Liver (tissue), 8 donors: ENCODE measurements at regions not wholly inside any gene's neighbourhood (a gene's known extent, or its start where the extent isn't known, plus 50 kb on each side); places are given as distances from the start of the nearest gene placed in this dataset.

Experiments used
- DNase-seq: peaks from one replicate; pipeline ENCODE4 v3.0.0-alpha.2; 2017; ENCODE audit warnings: low spot score
- H3K27ac ChIP-seq, 2 donors: one replicate each; pipeline ENCODE4 v1.7.0; 2013; ENCODE audit warnings: inconsistent platforms in 2 of 2, low read length in 2 of 2, control low read depth in 1 of 2, low read depth in 1 of 2, mild to moderate bottlenecking in 1 of 2
- H3K27me3 ChIP-seq, 4 donors: one replicate each; pipeline versions ENCODE4 v1.6.1 to v1.7.0; 2013; ENCODE audit warnings: low read length in 3 of 4, inconsistent platforms in 1 of 4, mild to moderate bottlenecking in 1 of 4, moderate library complexity in 1 of 4; ENCODE audit not compliant: control insufficient read depth in 4 of 4, insufficient read depth in 4 of 4
- H3K36me3 ChIP-seq, 4 donors: one replicate each; pipeline versions ENCODE4 v1.6.1 to v1.7.0; 2013; ENCODE audit warnings: low read length in 3 of 4, mild to moderate bottlenecking in 3 of 4, low read depth in 1 of 4, moderate library complexity in 1 of 4; ENCODE audit not compliant: control insufficient read depth in 4 of 4, insufficient read depth in 3 of 4
- H3K4me1 ChIP-seq, 4 donors: one replicate each; pipeline versions ENCODE4 v1.6.1 to v1.7.0; 2013; ENCODE audit warnings: low read length in 3 of 4, mild to moderate bottlenecking in 3 of 4, moderate library complexity in 1 of 4; ENCODE audit not compliant: control insufficient read depth in 4 of 4, insufficient read depth in 4 of 4
- H3K4me3 ChIP-seq, 3 donors: one replicate each; pipeline versions ENCODE4 v1.6.1 to v1.7.0; 2013; ENCODE audit warnings: low read length in 3 of 3, control low read depth in 1 of 3, low read depth in 1 of 3, mild to moderate bottlenecking in 1 of 3
- H3K9ac ChIP-seq, 2 donors: one replicate each; pipeline ENCODE4 v1.7.0; 2013; ENCODE audit warnings: low read length in 2 of 2, mild to moderate bottlenecking in 2 of 2, moderate library complexity in 2 of 2, control low read depth in 1 of 2, low read depth in 1 of 2
- H3K9me3 ChIP-seq, 4 donors: one replicate each; pipeline versions ENCODE4 v1.6.1 to v1.7.0; 2013; ENCODE audit warnings: low read length in 3 of 4; ENCODE audit not compliant: control insufficient read depth in 4 of 4
- ATF3 ChIP-seq: IDR thresholded peaks from 2 replicates; pipeline ENCODE4 v1.6.1; 2016; ENCODE audit warnings: antibody characterized with exemption
- CTCF ChIP-seq: fragments of 150-350 bp; IDR thresholded peaks from 2 replicates; pipeline ENCODE4 v1.5.1; 2017; ENCODE audit warnings: improper control_type of control experiment, low read depth, low read length; ENCODE audit not compliant: missing input control
- FOXA1 ChIP-seq: IDR thresholded peaks from 2 replicates; pipeline ENCODE4 v1.6.1; 2016; ENCODE audit warnings: antibody characterized with exemption
- FOXA2 ChIP-seq: IDR thresholded peaks from 2 replicates; pipeline ENCODE4 v1.6.1; 2016; ENCODE audit warnings: antibody characterized with exemption
- GABPA ChIP-seq, 2 donors: IDR thresholded peaks in 1 of 2; conservative IDR thresholded peaks in 1 of 2; 2 replicates each; pipeline ENCODE4 v1.6.1; 2016; ENCODE audit warnings: antibody characterized with exemption in 2 of 2, mild to moderate bottlenecking in 1 of 2, moderate library complexity in 1 of 2
- HNF4G ChIP-seq: IDR thresholded peaks from 2 replicates; pipeline ENCODE4 v1.6.1; 2016; ENCODE audit warnings: antibody characterized with exemption
- JUND ChIP-seq, 2 donors: IDR thresholded peaks; 2 replicates each; pipeline ENCODE4 v1.6.1; 2016; ENCODE audit warnings: antibody characterized with exemption in 2 of 2
- NR2F2 ChIP-seq: IDR thresholded peaks from 2 replicates; pipeline ENCODE4 v1.6.1; 2016; ENCODE audit warnings: antibody characterized with exemption
- REST ChIP-seq: IDR thresholded peaks from 2 replicates; pipeline ENCODE4 v1.6.1; 2016; ENCODE audit warnings: antibody characterized with exemption, mild to moderate bottlenecking
- RXRA ChIP-seq, 2 donors: IDR thresholded peaks; 2 replicates each; pipeline ENCODE4 v1.6.1; 2017 to 2018; ENCODE audit warnings: antibody characterized with exemption in 2 of 2, mild to moderate bottlenecking in 1 of 2
- SP1 ChIP-seq: IDR thresholded peaks from 2 replicates; pipeline ENCODE4 v1.6.1; 2018; ENCODE audit warnings: antibody characterized with exemption, mild to moderate bottlenecking
- TAF1 ChIP-seq: conservative IDR thresholded peaks from 2 replicates; pipeline ENCODE4 v1.6.1; 2016; ENCODE audit warnings: antibody characterized with exemption, mild to moderate bottlenecking
- YY1 ChIP-seq: IDR thresholded peaks from 2 replicates; pipeline ENCODE4 v1.6.1; 2016; ENCODE audit warnings: antibody characterized with exemption, mild to moderate bottlenecking
- ZBTB33 ChIP-seq: IDR thresholded peaks from 2 replicates; pipeline ENCODE4 v1.6.1; 2016; ENCODE audit warnings: antibody characterized with exemption
- WGBS: extraction: QIAGEN DNeasy Blood & Tissue Kit; methylation state at CpG from one replicate; pipeline ENCODE4 v1.1.7; 2013; 5-methylcytosine and 5-hydroxymethylcytosine counted together
- donor health status: healthy.
- donor health status: healthy.
- donor health status: healthy.
- donor health status: healthy.
- donor health status: healthy.

- H3K9ac ChIP-seq, result no peak overlapping the region
- H3K4me1 ChIP-seq, result peaks cover 0 to 2% (median 0%) of the 10 kb centered on the region in 4 donors
- TF ChIP-seq SP1 (no peak), TAF1 (no peak), JUND (IDR thresholded peaks at IDR 0.05) (no peak), YY1 (no peak), HNF4G (no peak), GABPA (IDR thresholded peaks at IDR 0.05 in 1 of 2, conservative IDR thresholded peaks at IDR 0.05 in 1 of 2) (no peak), NR2F2 (no peak), ZBTB33 (no peak), RXRA (IDR thresholded peaks at IDR 0.05) (no peak), FOXA1 (no peak), ATF3 (no peak)
- H3K27me3 ChIP-seq, result no peaks in the 10 kb centered on the region
- no peaks in the 10 kb centered on the region for H3K9me3 ChIP-seq
- no peak overlapping the region for H3K27ac ChIP-seq
- no peak overlapping the region for H3K4me3 ChIP-seq
- no peak for DNase-seq
- 93% methylated on average over 3 of the region's 3 CpGs for WGBS
- H3K36me3 ChIP-seq, result no peaks in the 10 kb centered on the region
Observed at GRCh38 chr3:72515941-72516340, 332.3 kb downstream of the SHQ1 start.

GRCh38 chr3:72515281-72515680 is 333.0 kb downstream of the SHQ1 start:
- peaks cover 0 to 2% (median 0%) of the 10 kb centered on the region in 4 donors for H3K4me1 ChIP-seq
- no peak overlapping the region for H3K9ac ChIP-seq
- no peak for DNase-seq
- no peaks in the 10 kb centered on the region for H3K27me3 ChIP-seq
- no peak overlapping the region for H3K4me3 ChIP-seq
- H3K27ac ChIP-seq, result no peak overlapping the region
- TF ChIP-seq FOXA1, result no peak
- no peak for TF ChIP-seq REST
- TF ChIP-seq TAF1, result no peak
- no peak for TF ChIP-seq FOXA2
- TF ChIP-seq NR2F2, result no peak
- TF ChIP-seq YY1, result no peak
- TF ChIP-seq ATF3, result no peak
- no peak for TF ChIP-seq CTCF
- no peak for TF ChIP-seq ZBTB33
- no peak for TF ChIP-seq JUND (IDR thresholded peaks at IDR 0.05)
- TF ChIP-seq HNF4G, result no peak
- TF ChIP-seq GABPA (IDR thresholded peaks at IDR 0.05 in 1 of 2, conservative IDR thresholded peaks at IDR 0.05 in 1 of 2), result no peak
- H3K36me3 ChIP-seq, result no peaks in the 10 kb centered on the region
- WGBS, result 70% methylated on average over 3 of the region's 3 CpGs
- no peaks in the 10 kb centered on the region for H3K9me3 ChIP-seq
